Superior temporal gyrus (tissue), 1 donor: ENCODE measurements at regions not wholly inside any gene's neighbourhood (a gene's known extent, or its start where the extent isn't known, plus 50 kb on each side); places are given as distances from the start of the nearest gene placed in this dataset.

Experiments
- DNase-seq: peaks from one replicate; pipeline ENCODE4 v3.0.0-alpha.2; 2016; ENCODE audit errors: extremely low spot score

GRCh38 chr1:218817691-218818465 is 355.8 kb upstream of the LYPLAL1 start:
- DNase-seq, result no peak

GRCh38 chr1:218823291-218823900 is 350.3 kb upstream of the LYPLAL1 start:
- DNase-seq, result no peak

- DNase-seq, result no peak
Measured at GRCh38 chr1:218827486-218827885, 346.2 kb upstream of the LYPLAL1 start.

GRCh38 chr1:218828125-218828650 is 345.5 kb upstream of the LYPLAL1 start:
- no peak for DNase-seq

- peak; percentile 51 for DNase-seq
Measured at GRCh38 chr1:218829097-218829496, 344.6 kb upstream of the LYPLAL1 start.

- no peak for DNase-seq
Measured at GRCh38 chr1:218835609-218836008, 338.1 kb upstream of the LYPLAL1 start.

GRCh38 chr1:218836264-218836663 is 337.4 kb upstream of the LYPLAL1 start:
- DNase-seq, result no peak

GRCh38 chr1:218837051-218837450 is 336.6 kb upstream of the LYPLAL1 start:
- DNase-seq, result no peak

GRCh38 chr1:218845589-218845988 is 328.1 kb upstream of the LYPLAL1 start:
- DNase-seq, result no peak

GRCh38 chr1:218846181-218846580 is 327.5 kb upstream of the LYPLAL1 start:
- no peak for DNase-seq

- DNase-seq, result no peak
Measured at GRCh38 chr1:218847089-218847768, 326.4 kb upstream of the LYPLAL1 start.

GRCh38 chr1:218848009-218848408 is 325.7 kb upstream of the LYPLAL1 start:
- DNase-seq, result no peak

GRCh38 chr1:218850367-218850766 is 323.3 kb upstream of the LYPLAL1 start:
- no peak for DNase-seq

- DNase-seq, result no peak
Measured at GRCh38 chr1:218851586-218851985, 322.1 kb upstream of the LYPLAL1 start.

- DNase-seq, result no peak
Measured at GRCh38 chr1:218852527-218852926, 321.2 kb upstream of the LYPLAL1 start.

GRCh38 chr1:218863987-218864386 is 309.7 kb upstream of the LYPLAL1 start:
- DNase-seq, result no peak

GRCh38 chr1:218865591-218865990 is 308.1 kb upstream of the LYPLAL1 start:
- DNase-seq, result no peak

GRCh38 chr1:218866507-218866906 is 307.2 kb upstream of the LYPLAL1 start:
- DNase-seq, result no peak

- no peak for DNase-seq
Measured at GRCh38 chr1:218867066-218867465, 306.6 kb upstream of the LYPLAL1 start.

- DNase-seq, result no peak
Measured at GRCh38 chr1:218867941-218868626, 305.6 kb upstream of the LYPLAL1 start.

- DNase-seq, result no peak
Measured at GRCh38 chr1:218869276-218869675, 304.4 kb upstream of the LYPLAL1 start.

GRCh38 chr1:218872026-218872425 is 301.7 kb upstream of the LYPLAL1 start:
- no peak for DNase-seq
